NCI-H128 (cell line): ENCODE measurements at regions not wholly inside any gene's neighbourhood (a gene's known extent, or its start where the extent isn't known, plus 50 kb on each side); places are given as distances from the start of the nearest gene placed in this dataset.
A peak's percentile ranks its signal among the peaks of the same experiment; 100 is the strongest.

ENCODE experiments used
- DNase-seq: peaks from one replicate; lab custom pipeline; 2025; ENCODE audit not compliant: unreplicated experiment; lab: John Stamatoyannopoulos, UW

- no peak for DNase-seq
Observed at GRCh38 chr1:204736836-204737235, 51.3 kb upstream of the LRRN2 start.

DNA sequence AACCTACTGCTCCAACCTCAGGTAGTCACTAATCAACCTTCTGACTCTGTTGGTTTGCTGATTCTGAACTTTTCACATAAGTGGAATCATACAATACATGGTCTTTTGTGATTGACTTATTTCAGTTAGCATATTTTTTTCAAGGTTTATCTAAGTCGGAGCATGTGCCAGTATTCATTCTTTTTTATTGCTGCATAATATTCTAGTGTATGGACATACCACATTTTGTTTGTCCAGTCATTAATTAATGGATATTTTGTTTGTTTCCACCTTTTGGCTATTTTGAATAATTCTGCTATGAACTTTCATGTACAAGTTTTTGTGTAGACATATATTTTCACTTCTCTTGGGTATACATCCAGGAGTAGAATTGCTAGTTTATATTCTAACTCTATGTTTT is 53.0 kb upstream of the LRRN2 start:
- no peak for DNase-seq

DNA sequence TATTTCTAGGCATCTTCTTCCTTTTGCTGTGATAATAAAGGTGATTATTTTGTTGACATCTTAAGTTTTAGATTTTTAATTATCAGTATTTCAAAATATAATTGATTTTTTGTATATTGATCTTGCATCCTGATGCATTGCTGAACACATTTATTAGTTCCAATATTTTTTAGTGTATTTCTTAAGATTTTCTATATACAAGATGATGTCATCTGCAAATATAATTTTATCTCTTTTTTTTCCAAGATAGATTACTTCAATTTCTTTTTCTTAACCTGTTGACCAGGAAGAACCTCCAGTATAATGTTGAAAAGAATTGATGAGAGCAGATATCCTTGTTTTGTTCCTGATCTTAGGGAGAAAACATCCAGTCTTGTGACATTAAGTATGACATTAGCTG is 54.8 kb upstream of the LRRN2 start:
- DNase-seq: no peak

DNA sequence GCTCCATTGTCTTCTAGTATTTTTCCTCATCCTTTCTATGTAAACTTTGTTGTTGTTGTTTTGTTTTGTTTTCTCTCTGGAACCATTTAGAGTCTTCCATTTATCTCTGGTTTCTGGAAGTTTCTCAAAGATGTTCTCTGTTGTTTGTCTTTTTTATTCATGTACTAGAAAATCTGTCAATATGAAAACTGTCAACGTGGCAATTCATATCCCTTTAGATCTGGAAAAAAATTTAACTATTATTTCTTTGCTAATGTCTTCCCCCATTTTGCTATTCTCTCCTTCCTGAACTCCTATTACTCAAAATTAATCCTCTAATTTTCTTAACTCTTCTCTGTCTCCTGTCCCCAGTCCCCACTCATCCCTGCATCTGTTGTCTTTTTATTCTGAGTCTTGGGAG is 55.9 kb upstream of the LRRN2 start:
- no peak for DNase-seq

- no peak for DNase-seq
Observed at GRCh38 chr1:204742676-204743251, 57.2 kb upstream of the LRRN2 start.

DNA sequence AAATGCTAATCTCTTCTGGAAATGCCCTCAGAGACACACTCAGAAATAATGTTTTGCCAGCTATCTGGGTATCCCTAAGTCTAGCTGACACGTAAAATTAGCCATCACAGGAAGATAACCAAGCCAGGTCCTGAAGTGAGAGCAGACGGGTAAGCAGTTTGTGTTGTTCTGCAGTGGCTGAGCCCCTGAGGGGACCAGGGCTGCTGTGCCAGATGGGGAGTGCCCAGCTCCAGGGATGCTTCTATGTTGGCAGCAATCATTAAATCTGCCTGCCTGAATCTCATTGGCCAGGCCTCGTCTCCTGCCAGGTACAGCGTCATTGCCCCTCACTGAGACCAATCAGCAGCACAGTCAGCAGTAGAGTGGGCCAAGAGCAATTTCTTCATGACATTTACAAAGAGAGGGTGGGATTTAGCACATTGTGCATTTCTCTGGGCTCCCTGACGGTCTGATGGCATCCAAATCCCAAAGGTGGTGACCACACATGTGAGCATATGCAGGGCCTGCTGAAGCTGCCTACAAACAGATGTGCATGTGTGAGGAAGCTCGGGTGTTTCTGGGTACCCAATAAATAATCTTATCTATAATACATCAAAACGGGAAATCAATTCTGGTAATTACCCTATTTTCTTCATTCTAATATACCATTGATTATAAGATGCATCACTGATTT is 58.7 kb upstream of the LRRN2 start:
- no peak for DNase-seq

- no peak for DNase-seq
Observed at GRCh38 chr1:204746838-204747442, 61.4 kb upstream of the LRRN2 start.

GRCh38 chr1:204751480-204751879 is 65.9 kb upstream of the LRRN2 start:
- no peak for DNase-seq

DNA sequence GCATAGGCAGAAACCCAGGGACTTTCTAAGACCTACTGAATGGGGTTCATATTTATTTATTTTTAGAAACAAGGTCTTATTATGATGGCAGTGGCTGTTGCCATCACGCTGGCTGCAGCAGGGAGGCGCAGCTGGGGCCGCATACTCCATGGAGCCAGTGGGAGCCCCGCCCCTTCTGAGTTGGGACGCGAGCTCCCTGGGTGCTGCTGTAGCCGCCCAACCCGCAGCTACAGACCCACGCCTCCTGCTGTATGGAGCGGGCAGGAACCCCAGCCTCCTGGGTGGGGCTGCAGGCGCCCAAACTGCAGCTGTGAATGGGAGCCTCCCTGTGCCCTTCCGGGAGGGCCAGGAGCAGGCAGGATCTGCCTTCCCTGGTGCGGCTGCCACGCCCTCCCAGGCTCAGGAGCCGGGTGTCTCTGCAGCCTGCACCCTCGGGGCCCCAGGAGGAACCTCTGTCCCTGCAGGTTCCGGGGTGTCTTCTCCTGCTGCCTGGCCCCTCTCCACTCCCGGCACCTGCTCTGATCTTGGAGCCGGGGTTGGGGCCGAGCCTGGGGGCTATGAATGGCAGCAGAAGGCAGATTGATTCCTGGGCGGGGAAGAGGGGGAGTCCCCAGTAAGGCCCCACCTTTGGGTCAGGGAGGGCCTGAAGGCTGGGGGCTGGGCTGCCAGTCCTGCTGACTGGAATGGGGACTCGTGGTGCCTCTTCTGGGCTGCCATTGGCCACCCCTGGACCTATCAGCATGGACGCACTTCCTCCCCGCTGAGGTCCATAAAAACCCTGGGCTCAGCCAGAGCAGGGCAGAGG is 66.5 kb upstream of the LRRN2 start:
- no peak for DNase-seq

DNA sequence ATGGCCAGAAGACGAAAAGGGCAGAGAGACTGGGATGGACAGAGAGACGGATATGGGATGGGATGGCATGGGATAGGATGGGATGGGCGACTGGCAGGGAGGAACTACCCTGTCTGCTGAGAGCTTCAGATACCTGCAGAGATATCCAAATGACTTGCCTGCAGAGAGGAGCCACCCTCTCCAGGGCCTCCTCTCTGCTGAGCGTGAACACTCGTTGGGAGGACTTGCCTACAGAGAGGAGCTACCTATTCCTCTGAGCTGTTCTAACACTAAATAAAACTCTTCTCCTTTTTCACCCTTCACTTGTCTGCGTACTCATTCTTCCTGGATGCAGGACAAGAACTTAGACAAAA is 67.1 kb upstream of the LRRN2 start:
- DNase-seq: no peak

DNA sequence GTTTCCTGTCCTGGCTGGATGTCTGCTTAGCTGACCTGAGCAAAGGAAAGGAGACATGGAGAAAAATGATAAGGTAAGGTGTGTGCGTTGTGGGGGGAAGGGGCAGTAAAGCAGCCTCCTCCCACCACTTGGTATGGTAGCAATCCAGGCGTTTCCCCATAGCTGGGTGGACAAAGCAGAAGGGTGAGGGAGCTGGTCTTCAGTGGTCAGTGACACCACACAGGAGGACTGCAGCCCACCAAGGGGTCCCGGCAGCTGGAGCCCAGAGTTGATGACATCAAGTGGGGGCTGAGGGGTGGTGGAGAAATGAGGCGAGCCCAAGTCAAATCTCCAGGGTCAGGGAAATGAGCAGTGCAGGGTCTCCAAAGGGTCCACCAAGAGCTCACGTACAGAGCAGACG is 69.3 kb upstream of the LRRN2 start:
- no peak for DNase-seq

DNA sequence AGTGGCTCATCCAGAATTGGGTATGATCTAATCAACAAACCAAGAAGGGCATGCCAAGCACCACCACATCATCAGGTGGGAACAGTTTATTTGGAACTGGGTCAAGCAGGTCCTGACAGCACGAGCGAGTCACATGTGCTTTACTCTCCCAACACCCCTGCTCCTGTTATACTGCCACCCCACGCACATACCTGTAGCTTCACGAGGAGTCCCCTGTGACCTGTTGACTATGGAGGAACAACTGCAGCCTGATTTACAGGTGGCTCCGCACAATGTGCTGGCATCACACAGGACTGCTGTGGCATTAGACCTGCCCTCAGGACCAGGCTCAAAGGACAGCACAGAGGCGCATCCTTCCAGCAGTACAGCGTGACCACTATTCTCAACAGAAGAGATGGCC is 70.8 kb upstream of the LRRN2 start:
- no peak for DNase-seq

DNA sequence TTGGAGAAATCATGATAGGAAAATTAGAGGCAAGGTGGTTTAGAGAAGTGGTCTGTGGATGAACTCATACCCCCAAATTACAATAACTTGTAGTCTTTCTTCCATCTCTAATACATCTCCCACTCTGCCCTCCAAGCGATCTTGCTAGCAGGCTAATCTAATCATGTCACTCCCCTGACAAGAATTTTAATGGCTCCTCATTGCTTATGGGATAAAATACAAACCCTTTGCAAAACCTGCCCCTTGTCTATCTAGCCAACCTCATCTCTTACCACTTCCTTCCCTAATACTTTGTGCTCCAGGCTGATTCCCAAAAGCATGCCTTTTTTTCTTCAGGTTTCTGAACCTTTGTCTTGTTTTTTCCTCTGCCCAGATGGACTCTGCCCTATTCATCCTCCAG is 71.3 kb upstream of the LRRN2 start:
- DNase-seq: no peak

GRCh38 chr1:204758601-204759000 is 73.1 kb upstream of the LRRN2 start:
- no peak for DNase-seq

DNA sequence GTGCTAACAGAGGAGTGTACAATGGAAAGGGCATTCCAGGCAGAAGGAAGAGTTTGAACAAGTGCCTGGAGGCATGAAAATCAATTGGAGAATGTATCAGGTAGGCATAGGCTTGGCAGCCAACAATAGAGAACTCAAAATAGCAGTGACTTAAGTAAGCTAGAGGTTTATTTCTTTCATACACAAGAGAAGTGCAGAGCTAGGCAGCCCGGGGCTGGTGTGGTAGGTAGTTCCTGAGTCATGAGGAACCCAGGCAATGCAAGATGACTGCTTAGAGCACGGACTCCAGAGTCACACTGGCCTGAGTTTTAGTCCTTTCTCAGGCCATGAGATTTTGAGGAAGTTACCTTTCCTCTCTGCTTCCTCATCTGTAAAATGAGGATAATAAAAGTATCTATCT is 74.8 kb upstream of the LRRN2 start:
- DNase-seq: no peak

DNA sequence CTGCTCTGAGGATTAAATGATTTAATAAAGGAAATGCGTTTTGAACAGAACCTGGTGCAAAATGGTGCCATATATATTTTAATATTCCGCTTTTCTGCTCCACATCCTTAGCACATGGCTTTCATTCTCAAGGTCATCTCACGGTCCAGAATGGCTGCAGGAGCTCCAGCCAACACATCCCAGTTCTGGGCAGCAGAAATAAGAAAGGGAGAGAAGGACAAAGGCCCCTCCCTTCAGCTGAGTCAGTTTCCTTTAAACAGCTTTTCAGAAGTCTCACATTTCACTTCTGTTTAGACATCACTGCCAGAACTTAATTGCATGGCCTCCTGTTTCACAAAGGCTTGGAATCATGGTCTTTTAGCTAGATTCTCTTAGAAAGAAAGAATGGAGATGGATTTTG is 75.2 kb upstream of the LRRN2 start:
- DNase-seq: no peak

GRCh38 chr1:204763773-204764427 is 78.4 kb upstream of the LRRN2 start:
- peak; percentile 34 for DNase-seq

DNA sequence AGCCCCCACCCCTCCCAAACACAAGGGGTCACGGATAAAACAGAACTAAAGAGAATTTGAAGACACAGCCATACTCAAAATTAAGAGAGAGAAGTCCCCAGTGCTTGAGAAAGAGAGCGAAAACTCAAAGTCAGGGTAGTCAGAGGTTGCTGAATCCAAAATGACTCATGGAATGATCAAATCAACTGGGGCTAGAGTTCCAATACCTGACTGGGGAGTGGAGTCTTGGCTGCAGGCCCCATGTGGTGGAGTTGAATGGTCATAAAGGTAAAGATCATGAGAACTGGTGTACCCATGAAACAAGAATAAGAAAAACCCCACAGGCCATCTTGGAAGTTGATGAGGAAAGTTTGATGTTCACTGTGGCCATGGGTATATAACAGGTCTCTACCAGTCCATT is 84.5 kb upstream of the LRRN2 start:
- no peak for DNase-seq

DNA sequence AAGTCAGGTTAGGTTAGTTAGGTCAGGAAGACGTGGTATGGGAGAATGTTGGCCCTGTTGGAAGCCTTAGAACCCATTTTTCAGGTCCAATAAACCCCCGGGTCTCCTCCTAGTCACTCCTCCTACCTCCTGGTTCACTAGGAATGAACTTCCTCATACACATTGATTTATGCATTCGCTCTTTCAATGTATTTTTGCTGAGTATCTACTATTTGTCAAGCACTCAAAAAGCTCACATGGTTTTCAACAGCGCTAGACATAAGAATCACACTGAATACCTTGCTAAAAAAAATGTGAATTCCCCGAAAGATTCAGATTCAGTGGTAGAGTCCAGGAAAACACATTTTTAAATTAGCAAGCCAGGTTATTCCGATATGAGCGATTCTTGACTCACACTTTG is 85.8 kb upstream of the LRRN2 start:
- no peak for DNase-seq

GRCh38 chr1:204773246-204773645 is 87.7 kb upstream of the LRRN2 start:
- no peak for DNase-seq

GRCh38 chr1:204775546-204775945 is 90.0 kb upstream of the LRRN2 start:
- DNase-seq: no peak

DNA sequence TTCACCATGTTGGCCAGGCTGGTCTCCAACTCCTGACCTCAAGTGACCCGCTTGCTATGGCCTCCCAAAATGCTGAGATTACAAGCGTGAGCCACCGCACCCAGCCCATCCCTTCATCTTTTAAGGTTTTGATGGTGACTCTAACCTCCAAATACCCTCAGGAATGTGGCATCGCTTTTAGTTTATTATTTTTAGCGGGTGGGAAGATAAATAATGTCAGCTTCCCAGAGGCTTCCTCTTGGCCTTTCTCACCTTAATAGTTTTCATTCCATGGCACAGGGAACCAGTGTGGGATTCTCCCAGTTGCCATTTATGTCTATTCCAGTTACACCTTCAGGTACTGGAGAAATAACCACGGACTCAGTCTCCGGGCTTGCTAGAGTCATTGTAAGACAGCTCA is 92.1 kb upstream of the LRRN2 start:
- DNase-seq: no peak
